GM18870 (cell line): ENCODE measurements at regions not wholly inside any gene's neighbourhood (a gene's known extent, or its start where the extent isn't known, plus 50 kb on each side); places are given as distances from the start of the nearest gene placed in this dataset.

ENCODE experiments used
- ATAC-seq: cut with Tn5 transposase; IDR thresholded peaks from one replicate; pipeline ENCODE4 v1.9.1; 2021; ENCODE audit warnings: moderate library complexity; ENCODE audit not compliant: unreplicated experiment

DNA sequence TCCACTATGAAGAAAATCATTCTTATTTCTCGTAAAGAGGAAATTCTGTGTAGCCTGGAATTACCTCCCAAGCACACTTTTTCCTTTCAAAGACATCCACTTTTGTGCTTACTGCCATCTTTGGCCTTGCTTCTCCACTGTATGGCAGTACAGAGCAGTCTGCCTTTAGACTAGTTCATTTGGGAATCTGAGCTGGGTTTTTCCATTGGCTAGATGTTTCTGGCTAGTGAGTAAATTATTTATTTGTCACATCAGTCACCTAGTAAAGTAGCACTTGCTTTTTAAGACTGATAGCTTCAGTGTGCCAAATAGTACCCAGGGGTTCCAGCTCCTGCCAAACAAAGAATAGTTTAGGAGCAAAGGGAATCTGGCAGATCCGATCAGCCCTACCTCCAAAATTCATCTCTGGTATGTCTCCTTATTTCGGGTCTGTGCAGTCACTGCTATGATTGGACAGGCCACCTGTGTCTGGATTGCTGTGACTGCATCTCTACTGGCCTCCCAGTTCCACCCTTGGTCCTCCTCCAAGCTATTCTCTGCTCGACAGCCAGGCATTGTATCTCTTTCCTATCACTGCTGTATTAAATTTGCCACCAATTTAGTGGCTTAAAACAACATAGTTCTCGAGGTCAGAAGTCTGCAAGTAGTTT, 97.6 kb downstream of the NUDT12 start:
- no peak for ATAC-seq

- ATAC-seq = no peak
Measured at GRCh38 chr5:103463261-103463660, 99.3 kb downstream of the NUDT12 start.

DNA sequence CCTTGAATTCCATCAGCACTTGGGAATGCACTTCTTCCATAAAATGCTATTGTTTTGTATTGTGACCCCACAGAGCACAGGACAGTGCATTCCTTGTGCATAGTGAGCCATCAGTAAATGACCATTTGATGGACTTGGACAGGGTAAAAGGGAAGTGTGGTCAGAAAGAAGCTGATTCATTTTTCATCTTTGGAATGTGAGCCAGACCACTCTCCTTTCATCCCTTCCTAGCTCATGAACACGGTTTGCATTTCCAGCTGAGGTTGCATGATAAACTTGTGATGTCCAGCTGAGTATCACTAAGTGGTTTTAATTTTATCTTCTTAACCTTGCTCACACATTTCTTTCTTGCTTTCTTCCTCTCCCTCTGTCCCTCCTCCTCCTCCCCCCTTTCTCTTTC, 101.3 kb downstream of the NUDT12 start:
- no peak for ATAC-seq

- ATAC-seq = no peak
Measured at GRCh38 chr5:103458497-103459040, 104.0 kb downstream of the NUDT12 start.

DNA sequence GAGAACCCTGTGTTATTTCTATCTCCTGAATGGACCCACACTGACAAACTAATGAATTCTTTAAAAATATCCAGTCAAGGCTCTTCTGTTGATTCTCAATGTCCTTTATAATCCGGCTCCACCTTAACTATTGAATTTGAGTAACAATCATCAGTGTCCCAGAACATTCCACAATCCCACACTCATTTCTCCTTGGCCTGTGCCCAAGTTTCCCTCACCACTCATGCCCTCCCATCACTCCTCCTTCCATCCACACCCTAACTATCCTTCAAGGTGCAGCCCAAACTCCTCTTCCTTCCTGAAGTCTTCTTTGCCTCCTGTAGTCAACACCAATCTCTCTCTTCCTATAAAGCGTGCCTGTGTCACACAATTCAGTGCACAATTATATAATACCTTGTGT, 106.1 kb downstream of the NUDT12 start:
- ATAC-seq = no peak

DNA sequence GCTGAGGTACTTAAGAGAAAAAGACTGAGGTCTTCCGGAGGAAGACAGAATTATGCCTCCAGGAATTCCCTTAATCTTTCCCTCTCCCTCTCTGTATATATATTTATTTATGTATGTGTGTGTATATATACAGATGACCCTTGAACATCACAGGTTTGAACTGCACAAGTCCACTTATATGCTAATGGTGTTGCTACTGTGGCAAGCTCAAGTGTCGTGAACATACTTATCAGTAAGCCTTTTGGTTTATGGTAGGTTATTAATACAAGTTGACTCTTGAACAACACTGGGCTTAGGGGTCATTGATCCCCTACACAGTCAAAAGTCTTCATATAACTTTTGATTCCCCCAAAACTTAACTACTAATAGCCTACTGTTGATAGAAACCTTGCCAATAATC, 106.8 kb downstream of the NUDT12 start:
- no peak for ATAC-seq

GRCh38 chr5:103454770-103455169, 107.8 kb downstream of the NUDT12 start:
- no peak for ATAC-seq

- ATAC-seq = no peak
Measured at GRCh38 chr5:103452666-103453065, 109.9 kb downstream of the NUDT12 start.

GRCh38 chr5:103452089-103452488, 110.5 kb downstream of the NUDT12 start:
- no peak for ATAC-seq

- no peak for ATAC-seq
Measured at GRCh38 chr5:103451261-103451660, 111.3 kb downstream of the NUDT12 start.

- no peak for ATAC-seq
Measured at GRCh38 chr5:103450333-103451061, 112.1 kb downstream of the NUDT12 start.

- no peak for ATAC-seq
Measured at GRCh38 chr5:103446813-103447212, 115.8 kb downstream of the NUDT12 start.

DNA sequence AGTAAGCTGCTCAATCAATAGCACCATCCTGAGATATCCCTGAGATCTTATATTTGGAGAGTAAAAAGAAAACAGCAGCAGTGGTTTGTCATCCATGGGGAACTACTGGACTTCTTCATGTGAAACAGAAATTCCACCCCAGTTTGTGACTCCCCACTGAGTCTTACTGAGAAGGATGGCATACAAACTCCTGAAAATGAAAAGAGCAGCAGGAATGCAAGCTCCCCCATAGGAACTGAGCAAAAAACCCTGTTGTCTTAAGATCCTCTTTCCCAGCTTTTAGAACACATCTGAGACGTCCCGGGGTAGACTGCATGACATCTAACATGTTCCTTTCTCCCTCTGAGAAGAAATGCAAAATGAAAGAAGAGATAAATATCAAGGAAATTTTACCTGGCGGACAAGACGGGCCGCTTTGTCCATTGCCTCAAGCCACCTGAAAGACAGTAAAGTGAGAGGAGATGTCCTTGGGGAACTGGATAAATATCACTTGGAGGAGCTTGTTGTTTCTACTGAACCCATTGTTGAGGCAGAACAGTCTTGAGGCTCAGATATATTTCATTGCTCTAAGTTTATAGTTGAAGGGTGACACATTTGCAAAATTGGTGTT, 117.1 kb downstream of the NUDT12 start:
- ATAC-seq = no peak

DNA sequence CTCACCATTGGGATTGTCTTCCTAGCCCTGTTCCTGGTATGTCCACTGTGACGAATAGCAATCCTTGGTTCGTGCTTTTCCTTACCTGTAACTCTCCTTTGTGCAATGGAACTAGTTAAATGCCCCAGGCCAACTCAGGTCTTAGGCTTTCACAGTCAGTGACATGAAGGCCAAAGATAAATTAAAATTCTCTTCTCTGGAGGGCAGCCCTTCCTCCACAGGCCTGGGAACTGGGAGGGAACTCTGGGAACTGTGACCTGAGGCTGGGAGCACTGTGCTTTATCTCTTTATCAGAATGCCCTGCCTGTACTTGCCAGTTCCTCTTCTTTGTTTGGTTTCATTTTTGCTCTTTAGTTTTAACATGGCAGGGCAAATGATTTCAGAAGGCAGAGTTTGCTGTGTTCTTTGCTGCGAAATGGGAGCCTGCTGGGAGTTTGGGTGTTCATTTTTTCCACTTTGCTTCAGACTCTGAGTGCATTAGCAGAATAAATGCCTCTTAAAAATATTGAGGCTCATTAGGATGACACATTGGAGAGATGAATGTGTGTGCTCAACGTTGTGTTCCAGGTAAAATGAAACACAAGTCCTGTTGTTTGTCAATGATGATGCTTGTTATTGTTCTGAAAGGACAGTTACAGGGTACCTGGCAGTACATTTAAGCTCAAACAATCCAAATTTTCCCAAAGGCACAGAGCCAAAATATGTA, 118.1 kb downstream of the NUDT12 start:
- peak; percentile 88 for ATAC-seq

- no peak for ATAC-seq
Measured at GRCh38 chr5:103442750-103443149, 119.8 kb downstream of the NUDT12 start.

DNA sequence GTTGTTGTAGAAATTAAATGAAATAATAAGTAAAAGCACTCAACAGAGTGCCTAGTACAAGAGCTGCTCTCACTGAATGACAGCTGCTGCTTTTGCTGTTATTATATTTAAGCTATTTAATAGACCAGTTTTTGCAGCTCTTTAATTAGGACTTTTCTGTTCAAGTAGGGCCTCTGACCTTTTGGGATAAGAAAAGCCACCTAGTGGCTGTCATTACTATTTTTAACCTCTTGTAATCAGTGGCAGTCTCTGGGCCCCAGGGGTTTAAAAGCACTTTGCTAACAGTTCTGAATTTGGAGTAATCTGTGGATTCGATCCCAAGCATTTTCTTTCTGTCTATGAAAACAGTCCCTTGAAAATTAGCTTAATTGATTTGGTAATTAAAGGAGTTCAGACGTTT, 121.1 kb downstream of the NUDT12 start:
- no peak for ATAC-seq

DNA sequence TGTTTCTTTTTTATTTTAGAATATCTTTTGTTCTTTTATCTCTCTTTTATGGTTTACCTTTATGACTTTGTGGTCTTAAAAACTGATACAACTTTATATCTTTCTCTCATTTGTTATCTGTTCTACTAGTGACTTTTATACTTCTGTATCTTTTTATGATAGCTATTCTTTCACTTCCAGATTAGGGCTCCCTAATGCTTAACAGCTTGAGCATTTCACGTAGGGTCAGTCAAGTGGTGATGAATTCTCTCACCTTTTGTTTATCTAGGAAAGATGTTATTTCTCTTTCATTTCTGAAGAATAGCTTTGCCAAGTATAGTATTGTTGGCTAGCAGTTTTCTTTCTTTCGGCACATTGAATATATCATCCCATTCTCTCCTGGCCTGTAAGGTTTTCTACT, 123.6 kb downstream of the NUDT12 start:
- no peak for ATAC-seq

DNA sequence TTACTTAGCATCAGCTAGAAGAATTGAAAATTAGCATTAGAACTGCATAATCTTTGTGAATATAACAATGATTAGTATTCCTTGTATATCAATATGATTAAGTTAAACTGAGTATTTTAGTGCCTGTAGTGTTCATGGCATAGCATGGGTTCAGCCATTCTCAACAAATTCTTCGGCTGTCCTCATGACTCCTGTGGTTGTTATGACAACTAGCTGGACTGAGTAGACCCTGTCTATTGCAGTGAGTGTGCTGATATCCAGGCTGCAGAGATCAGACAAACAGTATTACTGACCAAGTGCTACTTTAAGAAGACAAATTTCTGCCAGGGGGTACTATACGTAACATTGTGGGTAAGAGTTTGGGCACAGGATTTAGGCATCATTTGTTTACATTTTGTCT, 125.9 kb downstream of the NUDT12 start:
- ATAC-seq = no peak

DNA sequence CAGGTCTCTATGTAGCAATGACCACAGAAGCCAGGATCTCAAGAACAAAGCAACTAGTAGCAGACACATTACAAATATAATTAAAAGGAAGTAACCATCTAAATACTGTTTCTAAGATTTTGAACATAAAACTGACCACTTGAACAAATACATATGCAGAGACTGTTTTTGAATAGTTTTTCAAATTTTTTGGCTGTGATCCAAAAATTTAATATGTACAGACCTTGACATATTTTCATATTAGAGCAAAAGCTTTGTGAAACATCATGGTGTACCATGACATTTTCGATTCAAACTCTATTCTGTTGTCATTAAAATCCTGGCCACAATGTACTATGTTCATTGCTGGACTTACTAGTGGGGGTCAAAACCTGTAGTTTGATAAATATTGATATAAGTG, 126.5 kb downstream of the NUDT12 start:
- ATAC-seq = no peak

- no peak for ATAC-seq
Measured at GRCh38 chr5:103435136-103435889, 127.3 kb downstream of the NUDT12 start.

- ATAC-seq = no peak
Measured at GRCh38 chr5:103434057-103434456, 128.5 kb downstream of the NUDT12 start.
